ENCODE measurements at regions not wholly inside any gene's neighbourhood (a gene's known extent, or its start where the extent isn't known, plus 50 kb on each side); places are given as distances from the start of the nearest gene placed in this dataset.

DNA sequence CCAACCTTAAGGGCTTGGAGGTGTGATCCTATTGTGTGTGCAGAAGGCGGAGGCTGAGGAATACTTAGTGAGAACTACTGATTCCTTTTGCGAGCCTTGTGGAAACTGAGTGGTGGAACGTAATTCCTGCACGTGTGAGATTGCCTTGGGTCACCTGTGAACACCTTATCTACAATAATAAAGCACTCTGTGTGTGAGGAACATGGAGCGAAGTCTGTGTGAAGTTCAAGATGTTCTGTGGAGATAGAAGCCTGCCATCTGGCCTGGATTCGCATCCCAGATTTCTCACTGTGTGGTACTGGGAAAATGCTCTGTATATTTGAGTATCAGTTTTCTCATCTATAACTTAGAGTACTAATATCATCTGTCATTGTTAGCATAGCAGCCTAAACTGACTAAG lies 179.5 kb upstream of the PDZRN3 start:
- Histone ChIP-seq H3K9me3 (ENCODE audit: low read depth, low read length, poor library complexity, severe bottlenecking) (no peaks in the 10 kb centered on the region), H3K4me1 (ENCODE audit: insufficient read depth, low read length, poor library complexity, severe bottlenecking) (no peaks in the 10 kb centered on the region), H3K27ac (ENCODE audit: low read depth, low read length, poor library complexity, severe bottlenecking) (no peak overlapping the region), H3K36me3 (ENCODE audit: insufficient read depth, low read length, poor library complexity, severe bottlenecking) (no peaks in the 10 kb centered on the region), H3K27me3 (replicated peaks; ENCODE audit: insufficient read depth, low read depth, low read length, poor library complexity) (no peaks in the 10 kb centered on the region), H3K4me3 (ENCODE audit: low read depth, low read length, poor library complexity, severe bottlenecking) (no peak overlapping the region)
- DNase-seq (ENCODE audit: low spot score) = no peak
- no TSS peak for BruUV-seq (replicated peaks)
- POLR2A ChIA-PET (ENCODE audit: low non-redundant PET) = no interaction called here
- CTCF ChIA-PET = no interaction called here
- intact Hi-C loops (cut with micrococcal nuclease; ENCODE audit: unreplicated experiment) = no loop called here
- TF ChIP-seq EZH2 (IDR thresholded peaks at IDR 0.05; ENCODE audit: borderline replicate concordance, low read depth, low read length, poor library complexity, severe bottlenecking) = no peak
- TF ChIP-seq, protein P1, sequence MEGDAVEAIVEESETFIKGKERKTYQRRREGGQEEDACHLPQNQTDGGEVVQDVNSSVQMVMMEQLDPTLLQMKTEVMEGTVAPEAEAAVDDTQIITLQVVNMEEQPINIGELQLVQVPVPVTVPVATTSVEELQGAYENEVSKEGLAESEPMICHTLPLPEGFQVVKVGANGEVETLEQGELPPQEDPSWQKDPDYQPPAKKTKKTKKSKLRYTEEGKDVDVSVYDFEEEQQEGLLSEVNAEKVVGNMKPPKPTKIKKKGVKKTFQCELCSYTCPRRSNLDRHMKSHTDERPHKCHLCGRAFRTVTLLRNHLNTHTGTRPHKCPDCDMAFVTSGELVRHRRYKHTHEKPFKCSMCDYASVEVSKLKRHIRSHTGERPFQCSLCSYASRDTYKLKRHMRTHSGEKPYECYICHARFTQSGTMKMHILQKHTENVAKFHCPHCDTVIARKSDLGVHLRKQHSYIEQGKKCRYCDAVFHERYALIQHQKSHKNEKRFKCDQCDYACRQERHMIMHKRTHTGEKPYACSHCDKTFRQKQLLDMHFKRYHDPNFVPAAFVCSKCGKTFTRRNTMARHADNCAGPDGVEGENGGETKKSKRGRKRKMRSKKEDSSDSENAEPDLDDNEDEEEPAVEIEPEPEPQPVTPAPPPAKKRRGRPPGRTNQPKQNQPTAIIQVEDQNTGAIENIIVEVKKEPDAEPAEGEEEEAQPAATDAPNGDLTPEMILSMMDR (conservative IDR thresholded peaks at IDR 0.05; ENCODE audit: low read depth, low read length) = no peak

DNA sequence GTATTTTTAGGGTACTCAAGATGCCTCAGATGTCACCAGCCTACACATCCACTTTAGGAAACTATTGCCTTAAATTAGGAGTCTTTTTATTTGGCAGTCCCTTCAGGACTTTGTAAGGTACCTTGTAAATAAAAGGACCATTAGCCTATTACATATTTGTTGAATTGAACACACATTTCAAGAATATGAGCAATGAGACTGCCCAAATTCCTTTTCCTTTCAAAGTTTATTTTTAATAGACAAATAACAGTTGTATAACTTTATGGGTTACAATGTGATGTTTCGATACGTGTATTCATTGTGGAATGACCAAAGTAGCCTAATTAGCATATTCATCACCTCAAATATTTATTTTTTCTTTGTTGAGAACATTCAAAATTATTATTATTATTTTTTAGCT lies 176.7 kb upstream of the PDZRN3 start:
- H3K27me3 ChIP-seq (replicated peaks; ENCODE audit: insufficient read depth, low read depth, low read length, poor library complexity) = no peaks in the 10 kb centered on the region
- H3K4me1 ChIP-seq (ENCODE audit: insufficient read depth, low read length, poor library complexity, severe bottlenecking) = no peaks in the 10 kb centered on the region
- ChIA-PET POLR2A (ENCODE audit: low non-redundant PET) (no interaction called here), CTCF (no interaction called here)
- H3K4me3 ChIP-seq (ENCODE audit: low read depth, low read length, poor library complexity, severe bottlenecking) = no peak overlapping the region
- intact Hi-C loops (cut with micrococcal nuclease; ENCODE audit: unreplicated experiment) = no loop called here
- H3K9me3 ChIP-seq (ENCODE audit: low read depth, low read length, poor library complexity, severe bottlenecking) = no peaks in the 10 kb centered on the region
- H3K27ac ChIP-seq (ENCODE audit: low read depth, low read length, poor library complexity, severe bottlenecking) = no peak overlapping the region
- no peaks in the 10 kb centered on the region for H3K36me3 ChIP-seq (ENCODE audit: insufficient read depth, low read length, poor library complexity, severe bottlenecking)
- TF ChIP-seq, protein P1 (conservative IDR thresholded peaks at IDR 0.05; ENCODE audit: low read depth, low read length) = no peak
- TF ChIP-seq EZH2 (IDR thresholded peaks at IDR 0.05; ENCODE audit: borderline replicate concordance, low read depth, low read length, poor library complexity, severe bottlenecking) = no peak
- no TSS peak for BruUV-seq (replicated peaks)
- no peak for DNase-seq (ENCODE audit: low spot score)

DNA sequence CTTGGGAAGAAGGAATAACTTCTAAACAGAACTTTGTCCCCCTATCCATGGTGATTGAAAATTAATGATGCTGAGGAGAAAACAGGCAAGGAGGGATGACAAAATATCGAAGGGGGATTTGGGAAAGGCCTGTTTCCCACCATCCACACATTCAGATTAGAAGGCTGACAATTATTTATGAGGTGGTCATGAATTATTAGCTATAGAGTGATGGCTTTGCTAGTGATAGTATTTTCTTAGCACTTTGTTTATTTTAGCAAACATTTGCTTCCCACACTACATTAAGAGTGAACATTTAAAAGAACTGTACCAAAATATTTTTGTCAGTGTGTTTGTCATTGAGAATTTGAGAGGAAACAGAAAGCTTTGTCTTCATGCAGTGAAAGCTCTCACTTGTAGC lies 172.6 kb upstream of the PDZRN3 start:
- no peak for DNase-seq (ENCODE audit: low spot score)
- H3K4me1 ChIP-seq (ENCODE audit: insufficient read depth, low read length, poor library complexity, severe bottlenecking) = no peaks in the 10 kb centered on the region
- H3K4me3 ChIP-seq (ENCODE audit: low read depth, low read length, poor library complexity, severe bottlenecking) = no peak overlapping the region
- no TSS peak for BruUV-seq (replicated peaks)
- ChIA-PET CTCF (no interaction called here), POLR2A (ENCODE audit: low non-redundant PET) (no interaction called here)
- H3K27me3 ChIP-seq (replicated peaks; ENCODE audit: insufficient read depth, low read depth, low read length, poor library complexity) = no peaks in the 10 kb centered on the region
- intact Hi-C loops (cut with micrococcal nuclease; ENCODE audit: unreplicated experiment) = no loop called here
- H3K27ac ChIP-seq (ENCODE audit: low read depth, low read length, poor library complexity, severe bottlenecking) = no peak overlapping the region
- no peaks in the 10 kb centered on the region for H3K36me3 ChIP-seq (ENCODE audit: insufficient read depth, low read length, poor library complexity, severe bottlenecking)
- TF ChIP-seq, protein P1 (conservative IDR thresholded peaks at IDR 0.05; ENCODE audit: low read depth, low read length) = no peak
- no peak for TF ChIP-seq EZH2 (IDR thresholded peaks at IDR 0.05; ENCODE audit: borderline replicate concordance, low read depth, low read length, poor library complexity, severe bottlenecking)
- no peaks in the 10 kb centered on the region for H3K9me3 ChIP-seq (ENCODE audit: low read depth, low read length, poor library complexity, severe bottlenecking)
